GM12878 (cell line): ENCODE measurements at regions not wholly inside any gene's neighbourhood (a gene's known extent, or its start where the extent isn't known, plus 50 kb on each side); places are given as distances from the start of the nearest gene placed in this dataset.

Experiments used
- CBX3 ChIP-seq: fragments of 200-600 bp; sonication (generic); IDR thresholded peaks from 2 replicates; pipeline ENCODE4 v1.6.1; 2016; ENCODE audit warnings: low read depth, borderline replicate concordance
- POLR2AphosphoS5 ChIP-seq: IDR thresholded peaks from 2 replicates; pipeline ENCODE4 v1.6.1; 2011; ENCODE audit warnings: mild to moderate bottlenecking, low read length, inconsistent platforms
- RBBP5 ChIP-seq: fragments of 200-600 bp; sonication (generic); conservative IDR thresholded peaks from 2 replicates; pipeline ENCODE4 v1.6.1; 2016
- RELA ChIP-seq: fragments of 450-650 bp; IDR thresholded peaks from 2 replicates; pipeline ENCODE4 v1.8.0; 2014; ENCODE audit warnings: borderline replicate concordance; ENCODE audit not compliant: partially characterized antibody
- SUZ12 ChIP-seq: fragments of 200-600 bp; sonication (generic); IDR thresholded peaks from one replicate; pipeline ENCODE4 v1.6.1; 2018; ENCODE audit warnings: antibody characterized with exemption, mild to moderate bottlenecking; ENCODE audit not compliant: unreplicated experiment
- ZBTB4 ChIP-seq: fragments of 450-650 bp; formaldehyde crosslinking; IDR thresholded peaks from 2 replicates; pipeline ENCODE4 v1.4.0; 2022; ENCODE audit warnings: mild to moderate bottlenecking, moderate library complexity
- TF ChIP-seq, protein P1 (sequence below): fragments of 450-650 bp; IDR thresholded peaks from 2 replicates; pipeline ENCODE4 v1.6.1; 2017; ENCODE audit warnings: mild to moderate bottlenecking, moderate library complexity
- TF ChIP-seq, protein P2 (sequence below): fragments of 150-350 bp; IDR thresholded peaks from 2 replicates; pipeline ENCODE4 v1.6.1; 2016; ENCODE audit warnings: low read depth, low read length

- no peak for TF ChIP-seq ZBTB4 (CRISPR knock-in tag)
- TF ChIP-seq, protein P1, sequence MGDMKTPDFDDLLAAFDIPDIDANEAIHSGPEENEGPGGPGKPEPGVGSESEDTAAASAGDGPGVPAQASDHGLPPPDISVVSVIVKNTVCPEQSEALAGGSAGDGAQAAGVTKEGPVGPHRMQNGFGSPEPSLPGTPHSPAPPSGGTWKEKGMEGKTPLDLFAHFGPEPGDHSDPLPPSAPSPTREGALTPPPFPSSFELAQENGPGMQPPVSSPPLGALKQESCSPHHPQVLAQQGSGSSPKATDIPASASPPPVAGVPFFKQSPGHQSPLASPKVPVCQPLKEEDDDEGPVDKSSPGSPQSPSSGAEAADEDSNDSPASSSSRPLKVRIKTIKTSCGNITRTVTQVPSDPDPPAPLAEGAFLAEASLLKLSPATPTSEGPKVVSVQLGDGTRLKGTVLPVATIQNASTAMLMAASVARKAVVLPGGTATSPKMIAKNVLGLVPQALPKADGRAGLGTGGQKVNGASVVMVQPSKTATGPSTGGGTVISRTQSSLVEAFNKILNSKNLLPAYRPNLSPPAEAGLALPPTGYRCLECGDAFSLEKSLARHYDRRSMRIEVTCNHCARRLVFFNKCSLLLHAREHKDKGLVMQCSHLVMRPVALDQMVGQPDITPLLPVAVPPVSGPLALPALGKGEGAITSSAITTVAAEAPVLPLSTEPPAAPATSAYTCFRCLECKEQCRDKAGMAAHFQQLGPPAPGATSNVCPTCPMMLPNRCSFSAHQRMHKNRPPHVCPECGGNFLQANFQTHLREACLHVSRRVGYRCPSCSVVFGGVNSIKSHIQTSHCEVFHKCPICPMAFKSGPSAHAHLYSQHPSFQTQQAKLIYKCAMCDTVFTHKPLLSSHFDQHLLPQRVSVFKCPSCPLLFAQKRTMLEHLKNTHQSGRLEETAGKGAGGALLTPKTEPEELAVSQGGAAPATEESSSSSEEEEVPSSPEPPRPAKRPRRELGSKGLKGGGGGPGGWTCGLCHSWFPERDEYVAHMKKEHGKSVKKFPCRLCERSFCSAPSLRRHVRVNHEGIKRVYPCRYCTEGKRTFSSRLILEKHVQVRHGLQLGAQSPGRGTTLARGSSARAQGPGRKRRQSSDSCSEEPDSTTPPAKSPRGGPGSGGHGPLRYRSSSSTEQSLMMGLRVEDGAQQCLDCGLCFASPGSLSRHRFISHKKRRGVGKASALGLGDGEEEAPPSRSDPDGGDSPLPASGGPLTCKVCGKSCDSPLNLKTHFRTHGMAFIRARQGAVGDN = no peak
- TF ChIP-seq CBX3 = no peak
- no peak for TF ChIP-seq POLR2AphosphoS5
- TF ChIP-seq, protein P2, sequence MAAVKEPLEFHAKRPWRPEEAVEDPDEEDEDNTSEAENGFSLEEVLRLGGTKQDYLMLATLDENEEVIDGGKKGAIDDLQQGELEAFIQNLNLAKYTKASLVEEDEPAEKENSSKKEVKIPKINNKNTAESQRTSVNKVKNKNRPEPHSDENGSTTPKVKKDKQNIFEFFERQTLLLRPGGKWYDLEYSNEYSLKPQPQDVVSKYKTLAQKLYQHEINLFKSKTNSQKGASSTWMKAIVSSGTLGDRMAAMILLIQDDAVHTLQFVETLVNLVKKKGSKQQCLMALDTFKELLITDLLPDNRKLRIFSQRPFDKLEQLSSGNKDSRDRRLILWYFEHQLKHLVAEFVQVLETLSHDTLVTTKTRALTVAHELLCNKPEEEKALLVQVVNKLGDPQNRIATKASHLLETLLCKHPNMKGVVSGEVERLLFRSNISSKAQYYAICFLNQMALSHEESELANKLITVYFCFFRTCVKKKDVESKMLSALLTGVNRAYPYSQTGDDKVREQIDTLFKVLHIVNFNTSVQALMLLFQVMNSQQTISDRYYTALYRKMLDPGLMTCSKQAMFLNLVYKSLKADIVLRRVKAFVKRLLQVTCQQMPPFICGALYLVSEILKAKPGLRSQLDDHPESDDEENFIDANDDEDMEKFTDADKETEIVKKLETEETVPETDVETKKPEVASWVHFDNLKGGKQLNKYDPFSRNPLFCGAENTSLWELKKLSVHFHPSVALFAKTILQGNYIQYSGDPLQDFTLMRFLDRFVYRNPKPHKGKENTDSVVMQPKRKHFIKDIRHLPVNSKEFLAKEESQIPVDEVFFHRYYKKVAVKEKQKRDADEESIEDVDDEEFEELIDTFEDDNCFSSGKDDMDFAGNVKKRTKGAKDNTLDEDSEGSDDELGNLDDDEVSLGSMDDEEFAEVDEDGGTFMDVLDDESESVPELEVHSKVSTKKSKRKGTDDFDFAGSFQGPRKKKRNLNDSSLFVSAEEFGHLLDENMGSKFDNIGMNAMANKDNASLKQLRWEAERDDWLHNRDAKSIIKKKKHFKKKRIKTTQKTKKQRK = no peak
- TF ChIP-seq RELA = no peak
- no peak for TF ChIP-seq RBBP5
- TF ChIP-seq SUZ12 = no peak
- TF ChIP-seq, all 136 proteins: peak for 0
These were observed 111.0 kb upstream of the FRMD1 start (continued) for GRCh38 chr6:168190014-168190405.
